ENCODE measurements at regions not wholly inside any gene's neighbourhood (a gene's known extent, or its start where the extent isn't known, plus 50 kb on each side); places are given as distances from the start of the nearest gene placed in this dataset.

DNA sequence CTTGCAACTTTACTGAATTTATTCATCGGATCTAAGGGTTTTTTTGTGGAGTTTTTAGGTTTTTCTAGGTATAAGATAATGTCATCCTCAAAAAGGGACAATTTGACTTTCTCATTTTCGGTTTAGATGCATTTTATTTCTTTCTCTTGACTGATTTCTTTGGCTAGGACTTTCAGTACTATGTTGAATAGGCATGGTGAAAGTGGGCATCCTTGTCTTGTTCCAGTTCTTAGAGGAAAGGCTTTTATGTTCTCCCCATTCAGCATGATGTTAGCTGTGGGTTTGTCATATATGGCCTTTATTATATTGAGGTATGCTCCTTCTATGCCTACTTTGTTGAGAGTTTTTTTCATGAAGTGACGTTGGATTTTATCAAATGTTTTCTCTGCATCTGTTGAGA lies 106.7 kb downstream of the FAM43A start (continued):
- TF ChIP-seq SP7 (tag by site-specific recombination; IDR thresholded peaks at IDR 0.05) (no peak), PRDM1 (tag by site-specific recombination; IDR thresholded peaks at IDR 0.05) (no peak), ZNF423 (tag by site-specific recombination; IDR thresholded peaks at IDR 0.05) (no peak), ZNF548 (tag by site-specific recombination; IDR thresholded peaks at IDR 0.05) (no peak), ZNF555 (tag by site-specific recombination; conservative IDR thresholded peaks at IDR 0.05) (no peak), ZNF324 (tag by site-specific recombination; IDR thresholded peaks at IDR 0.05) (no peak)

GRCh38 chr3:194797555-194798250 lies 112.0 kb downstream of the FAM43A start:
- H3K27ac ChIP-seq (ENCODE audit: extremely low read depth, low read depth, low read length) = no peak overlapping the region
- no peaks in the 10 kb centered on the region for H3K4me1 ChIP-seq (ENCODE audit: control insufficient read depth, insufficient read depth, low read length)
- CTCF ChIA-PET = no interaction called here
- no peaks in the 10 kb centered on the region for H3K36me3 ChIP-seq (ENCODE audit: control insufficient read depth in 2 of 2, insufficient read depth in 1 of 2, low read length in 2 of 2)
- TF ChIP-seq SCRT2 (tag by site-specific recombination; IDR thresholded peaks at IDR 0.05) = no peak
- no peak for TF ChIP-seq ZNF23 (tag by site-specific recombination; IDR thresholded peaks at IDR 0.05; ENCODE audit: borderline replicate concordance)
- H3K4me3 ChIP-seq (ENCODE audit: low read depth, low read length) = no peak overlapping the region
- POLR2A ChIA-PET = no interaction called here
- no peaks in the 10 kb centered on the region for H3K9me3 ChIP-seq (ENCODE audit: control insufficient read depth, insufficient read depth, low read depth, low read length)

GRCh38 chr3:194798486-194798885 lies 112.8 kb downstream of the FAM43A start:
- no peak for TF ChIP-seq ZNF596 (tag by site-specific recombination; IDR thresholded peaks at IDR 0.05)
- no peak for TF ChIP-seq ZNF837 (tag by site-specific recombination; IDR thresholded peaks at IDR 0.05)
- no peak for TF ChIP-seq HOXD13 (CRISPR knock-in tag; IDR thresholded peaks at IDR 0.05; ENCODE audit: borderline replicate concordance)
- no peak for TF ChIP-seq SP2 (tag by site-specific recombination; IDR thresholded peaks at IDR 0.05)
- TF ChIP-seq ZNF626 (tag by site-specific recombination; IDR thresholded peaks at IDR 0.05) = no peak
- TF ChIP-seq, protein P1, sequence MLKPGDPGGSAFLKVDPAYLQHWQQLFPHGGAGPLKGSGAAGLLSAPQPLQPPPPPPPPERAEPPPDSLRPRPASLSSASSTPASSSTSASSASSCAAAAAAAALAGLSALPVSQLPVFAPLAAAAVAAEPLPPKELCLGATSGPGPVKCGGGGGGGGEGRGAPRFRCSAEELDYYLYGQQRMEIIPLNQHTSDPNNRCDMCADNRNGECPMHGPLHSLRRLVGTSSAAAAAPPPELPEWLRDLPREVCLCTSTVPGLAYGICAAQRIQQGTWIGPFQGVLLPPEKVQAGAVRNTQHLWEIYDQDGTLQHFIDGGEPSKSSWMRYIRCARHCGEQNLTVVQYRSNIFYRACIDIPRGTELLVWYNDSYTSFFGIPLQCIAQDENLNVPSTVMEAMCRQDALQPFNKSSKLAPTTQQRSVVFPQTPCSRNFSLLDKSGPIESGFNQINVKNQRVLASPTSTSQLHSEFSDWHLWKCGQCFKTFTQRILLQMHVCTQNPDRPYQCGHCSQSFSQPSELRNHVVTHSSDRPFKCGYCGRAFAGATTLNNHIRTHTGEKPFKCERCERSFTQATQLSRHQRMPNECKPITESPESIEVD (tag by site-specific recombination; IDR thresholded peaks at IDR 0.05) = no peak
- no peak for TF ChIP-seq ZFP3 (tag by site-specific recombination; IDR thresholded peaks at IDR 0.05; ENCODE audit: low read depth)
- no peak for TF ChIP-seq ZNF830 (tag by site-specific recombination; IDR thresholded peaks at IDR 0.05; ENCODE audit: low read depth)
- TF ChIP-seq ZNF184 (tag by site-specific recombination; IDR thresholded peaks at IDR 0.05) = no peak
- Histone ChIP-seq H3K9me3 (ENCODE audit: control insufficient read depth, insufficient read depth, low read depth, low read length) (no peaks in the 10 kb centered on the region), H3K36me3 (ENCODE audit: control insufficient read depth in 2 of 2, insufficient read depth in 1 of 2, low read length in 2 of 2) (no peaks in the 10 kb centered on the region), H3K4me3 (ENCODE audit: low read depth, low read length) (no peak overlapping the region), H3K4me1 (ENCODE audit: control insufficient read depth, insufficient read depth, low read length) (no peaks in the 10 kb centered on the region), H3K27ac (ENCODE audit: extremely low read depth, low read depth, low read length) (no peak overlapping the region)
- POLR2A ChIA-PET = no interaction called here
- CTCF ChIA-PET = no interaction called here

DNA sequence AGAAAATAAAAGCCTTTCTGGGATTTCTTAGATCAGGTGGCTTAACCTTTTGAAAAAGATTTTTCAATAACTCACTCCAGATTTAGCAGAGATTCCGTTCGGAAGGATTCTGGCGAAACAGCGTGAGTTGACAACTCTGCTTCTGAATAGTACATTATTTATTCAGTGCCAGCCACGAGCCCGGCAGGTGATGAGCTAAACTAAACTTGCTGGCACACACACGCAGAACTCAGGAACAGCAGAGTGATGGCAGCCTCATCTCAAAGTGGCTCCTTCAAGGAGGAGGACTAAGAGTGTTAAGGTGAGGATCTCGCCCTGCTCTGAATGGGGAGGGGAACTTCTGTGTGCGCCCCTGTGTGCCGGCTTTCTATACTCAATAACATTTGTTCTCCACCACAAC lies 114.3 kb downstream of the FAM43A start:
- TF ChIP-seq, protein P2, sequence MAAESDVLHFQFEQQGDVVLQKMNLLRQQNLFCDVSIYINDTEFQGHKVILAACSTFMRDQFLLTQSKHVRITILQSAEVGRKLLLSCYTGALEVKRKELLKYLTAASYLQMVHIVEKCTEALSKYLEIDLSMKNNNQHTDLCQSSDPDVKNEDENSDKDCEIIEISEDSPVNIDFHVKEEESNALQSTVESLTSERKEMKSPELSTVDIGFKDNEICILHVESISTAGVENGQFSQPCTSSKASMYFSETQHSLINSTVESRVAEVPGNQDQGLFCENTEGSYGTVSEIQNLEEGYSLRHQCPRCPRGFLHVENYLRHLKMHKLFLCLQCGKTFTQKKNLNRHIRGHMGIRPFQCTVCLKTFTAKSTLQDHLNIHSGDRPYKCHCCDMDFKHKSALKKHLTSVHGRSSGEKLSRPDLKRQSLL (tag by site-specific recombination; IDR thresholded peaks at IDR 0.05) = no peak
- TF ChIP-seq ZNF529 (tag by site-specific recombination; IDR thresholded peaks at IDR 0.05; ENCODE audit: insufficient replicate concordance) (no peak), GFI1B (tag by site-specific recombination; IDR thresholded peaks at IDR 0.05) (no peak), ZNF239 (tag by site-specific recombination; IDR thresholded peaks at IDR 0.05) (no peak), ZNF658 (tag by site-specific recombination; IDR thresholded peaks at IDR 0.05) (no peak), MZF1 (tag by site-specific recombination; IDR thresholded peaks at IDR 0.05; ENCODE audit: borderline replicate concordance) (no peak), EGR2 (tag by site-specific recombination; IDR thresholded peaks at IDR 0.05; ENCODE audit: low read depth) (no peak), KLF16 (tag by site-specific recombination; IDR thresholded peaks at IDR 0.05) (no peak), ZNF335 (tag by site-specific recombination; conservative IDR thresholded peaks at IDR 0.05) (no peak), GLIS2 (tag by site-specific recombination; IDR thresholded peaks at IDR 0.05) (no peak), ZNF514 (tag by site-specific recombination; IDR thresholded peaks at IDR 0.05) (no peak), ZNF302 (tag by site-specific recombination; IDR thresholded peaks at IDR 0.05; ENCODE audit: low read depth) (no peak), ZNF16 (tag by site-specific recombination; IDR thresholded peaks at IDR 0.05; ENCODE audit: low read depth) (no peak), ZBTB7A (tag by site-specific recombination; IDR thresholded peaks at IDR 0.05; ENCODE audit: low read depth) (no peak), ZNF248 (tag by site-specific recombination; IDR thresholded peaks at IDR 0.05) (no peak)
- Histone ChIP-seq H3K9me3 (ENCODE audit: control insufficient read depth, insufficient read depth, low read depth, low read length) (no peaks in the 10 kb centered on the region), H3K4me3 (ENCODE audit: low read depth, low read length) (no peak overlapping the region), H3K36me3 (ENCODE audit: control insufficient read depth in 2 of 2, insufficient read depth in 1 of 2, low read length in 2 of 2) (no peaks in the 10 kb centered on the region), H3K4me1 (ENCODE audit: control insufficient read depth, insufficient read depth, low read length) (no peaks in the 10 kb centered on the region), H3K27ac (ENCODE audit: extremely low read depth, low read depth, low read length) (no peak overlapping the region)
- CTCF ChIA-PET = no interaction called here
- POLR2A ChIA-PET = no interaction called here
